K562 (cell line): ENCODE measurements at regions not wholly inside any gene's neighbourhood (a gene's known extent, or its start where the extent isn't known, plus 50 kb on each side); places are given as distances from the start of the nearest gene placed in this dataset.

ENCODE experiments used
- ATAC-seq: fragments of 200-7000 bp; cut with Tn5 transposase; 3 replicates; pipeline ENCODE4 v1.9.1; 2020; ENCODE audit warnings: moderate library complexity
- BruUV-seq: library from RNA; stranded (reverse); fragments of 400-500 nt; replicated peaks from 2 replicates; lab custom pipeline; 2021; lab: Mats Ljungman, UMichigan
- CTCF ChIA-PET: fragments of 300-600 bp; formaldehyde crosslinking; extraction: SDS; loops from one replicate; lab custom pipeline; 2021; ENCODE audit warnings: low intra/inter-chr PET ratio; lab: Yijun Ruan, JAX
- POLR2A ChIA-PET: fragments of 300-600, 350-650 bp; sonication (Branson Sonifier 250); formaldehyde crosslinking; extraction: SDS; loops from one replicate; lab custom pipeline; 2021; ENCODE audit warnings: antibody characterized with exemption, inconsistent platforms; lab: Yijun Ruan, JAX
- DNase-seq, 4 experiments: peaks; one replicate each; pipeline versions ENCODE4 v3.0.0 to v3.0.0-alpha.2; 2011 to 2018; ENCODE audit warnings: low spot score in 3 of 4, mixed read lengths in 3 of 4; ENCODE audit errors: extremely low read depth in 1 of 4
- FAIRE-seq: peaks from 2 replicates; lab custom pipeline; 2011; peaks lifted over from hg19 to GRCh38; lab: Jason Lieb, UNC
- H2AFZ ChIP-seq: 2 replicates; pipeline ENCODE4 v1.6.0; 2011; ENCODE audit warnings: low read depth, low read length, control low read depth, inconsistent platforms
- H3K27ac ChIP-seq: fragments of 200-600 bp; 3 replicates; pipeline ENCODE4 v1.8.0; 2011; ENCODE audit warnings: low read depth, mild to moderate bottlenecking, control low read depth, inconsistent platforms, low read length, moderate library complexity, mixed read lengths; ENCODE audit errors: extremely low read depth
- H3K27me3 ChIP-seq, 2 experiments: fragments of 300-600 bp in 1 of 2; 2 replicates in 1 of 2; 3 replicates in 1 of 2; pipeline versions ENCODE4 v1.6.0 to v1.8.0; 2011; ENCODE audit warnings: inconsistent platforms in 2 of 2, low read length in 2 of 2, mild to moderate bottlenecking in 1 of 2, mixed read lengths in 1 of 2, moderate library complexity in 1 of 2; ENCODE audit not compliant: control insufficient read depth in 2 of 2, insufficient read depth in 2 of 2
- H3K36me3 ChIP-seq: fragments of 300-600 bp; 3 replicates; pipeline ENCODE4 v1.8.0; 2011; ENCODE audit warnings: mild to moderate bottlenecking, low read length, inconsistent platforms; ENCODE audit not compliant: control insufficient read depth, insufficient read depth
- H3K4me1 ChIP-seq, 2 experiments: fragments of 200-600 bp in 1 of 2; replicated peaks in 1 of 2; 2 replicates in 1 of 2; 3 replicates in 1 of 2; pipeline versions ENCODE4 v1.5.1 to v1.8.0; 2011; ENCODE audit warnings: inconsistent platforms in 2 of 2, low read length in 2 of 2, mild to moderate bottlenecking in 1 of 2, mixed read lengths in 1 of 2, moderate library complexity in 1 of 2; ENCODE audit not compliant: control insufficient read depth in 2 of 2, insufficient read depth in 2 of 2
- H3K4me2 ChIP-seq: 2 replicates; pipeline ENCODE4 v1.6.1; 2011; ENCODE audit warnings: low read length, control low read depth, inconsistent platforms, mixed read lengths; ENCODE audit not compliant: insufficient read depth
- H3K4me3 ChIP-seq: fragments of 200-600 bp; sonication (generic), shearing (Covaris generic); 2 replicates; pipeline ENCODE4 v1.5.1; 2016; ENCODE audit warnings: control low read depth, inconsistent platforms
- H3K79me2 ChIP-seq: fragments of 200-600 bp; 3 replicates; pipeline ENCODE4 v1.8.0; 2011; ENCODE audit warnings: low read length, inconsistent platforms; ENCODE audit not compliant: control insufficient read depth, insufficient read depth
- H3K9ac ChIP-seq, 2 experiments: 2 replicates each; pipeline versions ENCODE4 v1.6.0 to v1.6.1; 2011; ENCODE audit warnings: low read depth in 2 of 2, low read length in 2 of 2, control low read depth in 1 of 2, inconsistent platforms in 1 of 2, mild to moderate bottlenecking in 1 of 2, mixed read lengths in 1 of 2; ENCODE audit not compliant: insufficient read depth in 1 of 2
- H3K9me1 ChIP-seq: one replicate; pipeline ENCODE4 v1.6.0; 2011; ENCODE audit warnings: inconsistent platforms, mild to moderate bottlenecking, low read length, moderate library complexity; ENCODE audit not compliant: control insufficient read depth, insufficient read depth
- H3K9me3 ChIP-seq: replicated peaks from 2 replicates; pipeline ENCODE4 v1.5.1; 2011; ENCODE audit warnings: low read depth, low read length, inconsistent platforms; ENCODE audit not compliant: control insufficient read depth, insufficient read depth
- H4K20me1 ChIP-seq: replicated peaks from 2 replicates; pipeline ENCODE4 v1.6.1; 2011; ENCODE audit warnings: low read length, inconsistent platforms, mixed read lengths; ENCODE audit not compliant: control insufficient read depth, insufficient read depth
- KLF16 ChIP-seq: IDR thresholded peaks from 2 replicates; pipeline ENCODE4 v1.6.1; 2016; ENCODE audit warnings: antibody characterized with exemption
- NELFE ChIP-seq: IDR thresholded peaks from 2 replicates; pipeline ENCODE4 v1.6.1; 2011; ENCODE audit warnings: mild to moderate bottlenecking; ENCODE audit not compliant: insufficient read depth, insufficient read length
- NR2C2 ChIP-seq, 2 experiments: fragments of 200-800 bp in 1 of 2; sonication (Bioruptor generic) in 1 of 2; sonication (generic) in 1 of 2; formaldehyde crosslinking in 1 of 2; IDR thresholded peaks; 2 replicates each; pipeline versions ENCODE4 v1.6.1 to v1.8.0; 2016 to 2022; ENCODE audit warnings: mild to moderate bottlenecking in 1 of 2, missing compliant biosample characterization in 1 of 2, missing genetic modification characterization in 1 of 2, missing genetic modification reagents in 1 of 2
- PYGO2 ChIP-seq: fragments of 450-650 bp; IDR thresholded peaks from 2 replicates; pipeline ENCODE4 v1.6.1; 2016; ENCODE audit warnings: mild to moderate bottlenecking, missing genetic modification characterization, moderate library complexity, missing compliant biosample characterization
- RCOR1 ChIP-seq, 2 experiments: IDR thresholded peaks; 2 replicates each; pipeline ENCODE4 v1.6.1; 2012; ENCODE audit warnings: low read depth in 2 of 2, low read length in 2 of 2, borderline replicate concordance in 1 of 2, improper control_type of control experiment in 1 of 2
- RHOXF2B ChIP-seq: fragments of 250-450 bp; sonication (Bioruptor Pico); conservative IDR thresholded peaks from 2 replicates; pipeline ENCODE4 v1.5.1; 2021
- SMARCE1 ChIP-seq: fragments of 450-650 bp; IDR thresholded peaks from 2 replicates; pipeline ENCODE4 v1.7.1; 2016; ENCODE audit warnings: mild to moderate bottlenecking
- SNRNP70 ChIP-seq: fragments of 200-400 bp; formaldehyde crosslinking; optimal IDR thresholded peaks from 2 replicates; pipeline ENCODE3; 2017; ENCODE audit warnings: low read depth, low read length
- TCF3 ChIP-seq: sonication (generic); formaldehyde crosslinking; IDR thresholded peaks from 2 replicates; pipeline ENCODE4 v1.4.0; 2020; ENCODE audit warnings: mild to moderate bottlenecking, missing genetic modification reagents
- TGIF2 ChIP-seq: sonication (generic); formaldehyde crosslinking; IDR thresholded peaks from 2 replicates; pipeline ENCODE4 v1.8.1; 2022; ENCODE audit warnings: mild to moderate bottlenecking, missing genetic modification reagents, moderate library complexity
- ZNF512 ChIP-seq: IDR thresholded peaks from 2 replicates; pipeline ENCODE4 v1.6.1; 2016; ENCODE audit warnings: missing genetic modification characterization, missing compliant biosample characterization
- WGBS: fragments of 100-300 bp; shearing (Covaris generic); methylation state at CpG from one replicate; pipeline ENCODE4 v1.1.6; 2016; ENCODE audit warnings: low coverage, mixed read lengths; ENCODE audit not compliant: insufficient coverage; ENCODE audit errors: missing lambda C conversion rate; 5-methylcytosine and 5-hydroxymethylcytosine counted together
- in situ Hi-C: fragments of 300-500 bp; cut with MboI; formaldehyde crosslinking; loops from 4 replicates; pipeline ENCODE4 v1.15.0; 2018; ENCODE audit warnings: inconsistent platforms, mixed read lengths
- intact Hi-C: fragments of 100-400 bp; cut with micrococcal nuclease; formaldehyde crosslinking; loops from 2 replicates; pipeline ENCODE4 v1.14.2; 2022

GRCh38 chr10:62651341-62651740 is 153.2 kb upstream of the ADO start:
- ChIA-PET POLR2A (interaction anchor here (0.8 kb wide), 1 partner anchor 601 kb away, joined by 3 read pairs; no protein-coding TSS in a partner anchor), CTCF (no interaction called here)
- Histone ChIP-seq H3K4me3 (no peak overlapping the region), H3K27me3 (no peaks in the 10 kb centered on the region), H2AFZ (no peak overlapping the region), H3K4me2 (no peak overlapping the region), H3K4me1 (no peaks in the 10 kb centered on the region), H4K20me1 (no peaks in the 10 kb centered on the region), H3K9me3 (no peaks in the 10 kb centered on the region), H3K79me2 (no peaks in the 10 kb centered on the region), H3K9me1 (no peaks in the 10 kb centered on the region), H3K9ac (no peak overlapping the region), H3K36me3 (no peaks in the 10 kb centered on the region), H3K27ac (no peak overlapping the region)
- in situ Hi-C loops: no loop called here
- ATAC-seq: no peak
- DNase-seq: no peak
- BruUV-seq: no TSS peak
- WGBS: 0% methylated on average over 2 of the region's 2 CpGs
- intact Hi-C loops: no loop called here
- FAIRE-seq: no peak
- TF ChIP-seq TGIF2 (no peak), KLF16 (no peak), SNRNP70 (no peak), TCF3 (CRISPR knock-in tag) (no peak), PYGO2 (tag) (no peak), ZNF512 (tag) (no peak), NR2C2 (CRISPR knock-in tag; IDR thresholded peaks at IDR 0.05) (no peak), NR2C2 (tag; IDR thresholded peaks at IDR 0.05) (no peak), NELFE (no peak), SMARCE1 (no peak), RCOR1 (IDR thresholded peaks at IDR 0.05; ENCODE audit: borderline replicate concordance in 1 of 2, low read depth in 2 of 2, low read length in 2 of 2) (no peak), RHOXF2B (no peak)
